ENCODE measurements at regions not wholly inside any gene's neighbourhood (a gene's known extent, or its start where the extent isn't known, plus 50 kb on each side); places are given as distances from the start of the nearest gene placed in this dataset.

DNA sequence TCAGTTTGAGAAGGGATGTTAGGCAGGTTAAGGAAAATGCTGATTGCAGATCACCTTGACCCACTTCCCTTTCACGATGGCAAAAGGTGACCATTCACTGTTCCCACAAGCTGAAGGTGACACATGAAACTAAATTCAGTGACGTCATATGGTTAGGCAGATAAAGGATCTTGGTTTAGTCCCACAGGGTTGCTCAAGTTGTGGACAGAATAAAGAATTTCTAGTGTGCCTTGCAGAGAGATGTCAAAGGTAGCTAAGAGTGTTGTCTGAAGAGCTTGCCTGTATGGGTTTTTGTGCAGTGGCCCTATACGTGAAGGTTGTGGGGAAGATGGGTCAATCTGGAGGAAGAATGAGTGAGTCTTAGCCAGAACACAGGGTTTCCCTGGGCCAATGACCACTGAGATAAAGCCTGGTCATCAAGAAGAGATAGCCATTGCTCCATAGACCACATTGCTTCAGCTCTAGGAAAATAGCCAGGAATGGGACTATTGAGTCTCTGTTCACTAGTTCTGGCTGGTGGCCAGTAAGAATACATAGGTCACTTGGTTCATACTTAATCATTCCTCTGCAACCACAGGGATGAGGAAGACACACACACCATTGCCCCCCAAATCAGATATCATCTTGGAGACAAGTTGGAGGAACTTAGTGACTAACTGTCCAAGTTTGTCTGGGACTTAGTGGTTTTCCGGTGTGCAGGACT, 148.5 kb upstream of the ATXN1 start:
- TF ChIP-seq, protein P1, sequence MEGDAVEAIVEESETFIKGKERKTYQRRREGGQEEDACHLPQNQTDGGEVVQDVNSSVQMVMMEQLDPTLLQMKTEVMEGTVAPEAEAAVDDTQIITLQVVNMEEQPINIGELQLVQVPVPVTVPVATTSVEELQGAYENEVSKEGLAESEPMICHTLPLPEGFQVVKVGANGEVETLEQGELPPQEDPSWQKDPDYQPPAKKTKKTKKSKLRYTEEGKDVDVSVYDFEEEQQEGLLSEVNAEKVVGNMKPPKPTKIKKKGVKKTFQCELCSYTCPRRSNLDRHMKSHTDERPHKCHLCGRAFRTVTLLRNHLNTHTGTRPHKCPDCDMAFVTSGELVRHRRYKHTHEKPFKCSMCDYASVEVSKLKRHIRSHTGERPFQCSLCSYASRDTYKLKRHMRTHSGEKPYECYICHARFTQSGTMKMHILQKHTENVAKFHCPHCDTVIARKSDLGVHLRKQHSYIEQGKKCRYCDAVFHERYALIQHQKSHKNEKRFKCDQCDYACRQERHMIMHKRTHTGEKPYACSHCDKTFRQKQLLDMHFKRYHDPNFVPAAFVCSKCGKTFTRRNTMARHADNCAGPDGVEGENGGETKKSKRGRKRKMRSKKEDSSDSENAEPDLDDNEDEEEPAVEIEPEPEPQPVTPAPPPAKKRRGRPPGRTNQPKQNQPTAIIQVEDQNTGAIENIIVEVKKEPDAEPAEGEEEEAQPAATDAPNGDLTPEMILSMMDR (IDR thresholded peaks at IDR 0.05) = no peak
- TF ChIP-seq POLR2A (IDR thresholded peaks at IDR 0.05; ENCODE audit: low read depth) = no peak
- no peak for TF ChIP-seq EP300 (IDR thresholded peaks at IDR 0.05)
- TF ChIP-seq POLR2AphosphoS5 (IDR thresholded peaks at IDR 0.05) = no peak

Data from esophagus muscularis mucosa (tissue), 4 donors.